Suppressor macrophage treated with lipopolysaccharide for 4 hours (primary cell): ENCODE measurements at regions not wholly inside any gene's neighbourhood (a gene's known extent, or its start where the extent isn't known, plus 50 kb on each side); places are given as distances from the start of the nearest gene placed in this dataset.
"Not testable (repeated sequence)": the region's sequence is repeated elsewhere in the genome, so short reads cannot be mapped to it uniquely, and the experiment has no call there.

ENCODE experiments used
- DNase-seq: peaks from one replicate; pipeline ENCODE4 v3.0.0-alpha.2; 2020

DNA sequence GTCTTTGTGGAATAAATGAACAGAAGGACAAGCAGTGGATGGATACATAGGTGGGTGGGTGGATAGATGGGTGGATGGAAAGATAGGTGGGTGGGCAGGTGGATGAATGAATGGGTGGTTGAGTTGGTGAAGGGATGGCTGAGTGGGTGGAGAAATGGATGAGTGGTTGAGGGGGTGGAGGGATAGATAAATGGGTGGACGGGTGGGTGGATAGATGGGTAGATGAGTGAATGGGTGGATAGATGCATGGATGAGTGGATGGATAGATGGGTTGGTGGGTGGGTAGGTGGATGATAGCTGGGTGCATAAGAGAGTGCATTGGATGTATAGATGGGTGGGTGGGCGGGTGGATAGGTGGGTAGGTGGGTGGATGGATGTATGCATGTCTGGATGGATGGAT, 63.5 kb downstream of the UNC93B1 start:
- DNase-seq, result not testable (repeated sequence)

GRCh38 chr11:67938964-67939363, 64.9 kb downstream of the UNC93B1 start:
- DNase-seq, result not testable (repeated sequence)

GRCh38 chr11:67938371-67938770, 65.5 kb downstream of the UNC93B1 start:
- not testable (repeated sequence) for DNase-seq

DNA sequence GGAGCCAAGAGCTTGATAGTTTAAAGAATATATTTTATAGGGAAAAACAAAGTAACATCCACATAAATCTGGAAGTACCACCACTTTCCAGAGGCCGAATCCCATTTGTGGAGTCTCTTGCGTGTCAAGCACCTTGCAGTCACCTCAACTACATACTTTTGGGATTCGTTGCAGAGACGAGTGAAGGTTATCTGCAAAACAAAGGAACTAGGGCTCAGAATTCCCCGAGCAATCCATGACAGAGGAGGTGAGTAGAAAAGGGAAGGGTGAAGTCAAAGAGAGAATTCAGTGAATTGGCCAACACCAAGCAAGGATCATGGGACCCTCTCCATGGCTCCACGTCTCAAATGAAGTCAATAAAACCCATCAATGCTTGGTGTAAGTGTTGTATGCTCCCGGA, 80.3 kb downstream of the UNC93B1 start:
- not testable (repeated sequence) for DNase-seq

- DNase-seq, result not testable (repeated sequence)
Measured at GRCh38 chr11:67920546-67920945, 83.4 kb downstream of the UNC93B1 start.

- not testable (repeated sequence) for DNase-seq
Measured at GRCh38 chr11:67912184-67912583, 91.7 kb downstream of the UNC93B1 start.

- DNase-seq, result not testable (repeated sequence)
Measured at GRCh38 chr11:67911211-67911610, 92.7 kb downstream of the UNC93B1 start.

DNA sequence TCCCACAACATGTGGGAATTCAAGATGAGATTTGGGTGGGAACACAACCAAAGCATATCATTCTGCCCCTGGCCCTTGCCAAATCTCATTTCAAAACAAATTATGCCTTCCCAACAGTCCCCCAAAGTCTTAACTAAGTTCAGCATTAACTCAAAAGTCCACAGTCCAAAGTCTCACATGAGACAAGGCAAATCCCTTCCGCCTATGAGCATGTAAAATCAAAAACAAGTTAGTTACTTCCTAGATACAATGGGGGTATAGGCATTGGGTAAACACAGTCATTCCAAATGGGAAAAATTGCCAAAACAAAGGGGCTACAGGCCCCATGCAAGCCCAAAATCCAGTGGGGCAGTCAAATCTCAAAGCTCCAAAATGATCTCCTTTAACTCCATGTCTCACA, 93.1 kb downstream of the UNC93B1 start:
- DNase-seq, result not testable (repeated sequence)

DNA sequence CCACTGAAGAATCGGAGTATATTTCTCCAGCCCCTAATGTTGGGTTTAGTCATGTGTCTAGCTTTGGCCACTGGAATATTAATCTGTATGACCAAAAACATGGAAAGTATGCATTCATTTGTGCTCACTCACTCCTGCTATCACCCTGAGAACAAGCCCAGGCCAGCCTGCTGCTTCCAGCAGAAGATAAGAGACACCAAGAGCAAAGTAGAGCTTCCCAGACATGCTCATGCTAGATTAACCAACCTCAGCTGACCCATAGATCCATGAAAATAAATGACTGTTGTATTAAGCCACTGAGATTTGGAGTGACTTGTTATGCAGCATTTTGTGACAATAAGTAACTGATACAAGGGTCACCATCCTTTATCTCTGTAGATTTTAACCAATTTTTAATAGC, 96.9 kb downstream of the UNC93B1 start:
- not testable (repeated sequence) for DNase-seq

- not testable (repeated sequence) for DNase-seq
Measured at GRCh38 chr11:67899462-67899861, 104.4 kb downstream of the UNC93B1 start.

GRCh38 chr11:67893487-67893886, 110.4 kb downstream of the UNC93B1 start:
- DNase-seq, result not testable (repeated sequence)

DNA sequence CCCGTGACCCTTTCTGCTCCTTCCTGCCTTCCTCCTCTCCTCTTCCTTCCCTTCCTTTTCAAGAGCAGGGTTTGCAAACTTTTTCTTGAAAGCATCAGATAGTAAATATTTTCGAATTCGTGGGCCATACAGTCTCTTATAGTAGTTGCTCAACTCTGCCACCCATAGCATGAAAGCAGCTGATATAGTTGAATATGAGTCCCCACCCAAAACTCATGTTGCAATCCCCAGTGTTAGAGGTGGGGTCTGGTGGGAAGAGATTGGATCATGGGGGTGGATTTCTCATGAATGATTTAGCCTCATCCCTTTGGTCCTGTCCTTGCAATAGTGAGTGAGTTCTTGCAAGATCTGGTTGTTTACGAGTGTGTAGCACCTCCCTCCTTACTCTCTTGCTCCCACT, 114.3 kb downstream of the UNC93B1 start:
- DNase-seq, result not testable (repeated sequence)

- DNase-seq, result not testable (repeated sequence)
Measured at GRCh38 chr11:67888056-67888455, 115.8 kb downstream of the UNC93B1 start.

DNA sequence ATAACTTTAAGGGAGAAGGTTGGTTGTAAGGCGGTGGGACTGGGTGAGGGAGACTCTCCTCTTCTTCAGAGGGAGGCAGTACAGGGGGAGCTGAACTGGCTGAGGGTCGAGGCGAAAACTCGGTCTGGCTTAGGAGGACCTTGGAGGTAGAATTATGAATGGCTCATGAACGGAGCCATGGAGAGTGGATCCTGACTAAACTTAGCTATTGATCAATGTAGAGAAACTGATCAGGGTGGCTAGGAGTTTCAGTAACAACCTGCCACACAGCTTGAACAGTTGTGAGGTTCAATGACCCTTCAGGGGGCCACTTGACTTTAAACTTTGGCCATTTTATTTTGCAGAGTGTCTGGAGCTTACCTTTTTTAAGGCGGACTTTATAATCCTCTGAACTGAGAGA, 117.2 kb downstream of the UNC93B1 start:
- not testable (repeated sequence) for DNase-seq

GRCh38 chr11:67886207-67886606, 117.7 kb downstream of the UNC93B1 start:
- not testable (repeated sequence) for DNase-seq

- not testable (repeated sequence) for DNase-seq
Measured at GRCh38 chr11:67885574-67885973, 118.3 kb downstream of the UNC93B1 start.

- not testable (repeated sequence) for DNase-seq
Measured at GRCh38 chr11:67884761-67885558, 118.9 kb downstream of the UNC93B1 start.

DNA sequence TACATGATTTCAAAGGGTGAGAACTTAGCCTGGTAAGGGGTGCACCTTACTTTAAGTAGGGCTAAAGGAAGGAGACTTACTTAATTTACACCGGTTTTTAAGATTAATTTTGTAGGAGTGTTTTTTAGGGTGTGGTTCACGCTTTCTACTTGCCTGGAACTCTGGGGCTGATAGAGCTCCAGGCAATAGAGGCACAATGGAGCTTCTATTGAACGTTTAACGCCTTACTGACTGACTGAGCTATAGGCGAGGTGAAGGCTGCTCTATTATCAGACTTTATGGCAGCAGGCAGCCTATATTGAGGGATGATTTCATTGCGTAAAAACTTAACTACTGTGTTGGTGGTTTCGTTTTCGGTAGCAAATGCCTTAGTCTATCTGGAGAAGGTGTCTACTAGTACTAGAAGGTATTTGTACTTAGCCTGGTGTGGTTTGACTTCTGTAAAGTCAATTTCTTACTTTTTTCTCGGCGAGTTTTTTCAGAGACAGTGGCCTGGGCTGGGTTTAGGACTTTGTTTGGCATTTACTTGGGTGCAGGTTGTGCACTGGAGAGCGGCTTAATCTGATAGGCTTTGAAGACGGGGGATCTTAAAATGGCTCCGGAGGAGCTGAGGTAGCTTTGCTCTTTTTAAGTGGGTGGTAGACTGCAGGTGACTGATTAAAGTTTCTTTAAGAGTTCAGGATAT, 119.7 kb downstream of the UNC93B1 start:
- not testable (repeated sequence) for DNase-seq

GRCh38 chr11:67882304-67882703, 121.6 kb downstream of the UNC93B1 start:
- DNase-seq, result not testable (repeated sequence)

- DNase-seq, result not testable (repeated sequence)
Measured at GRCh38 chr11:67881836-67882235, 122.1 kb downstream of the UNC93B1 start.

DNA sequence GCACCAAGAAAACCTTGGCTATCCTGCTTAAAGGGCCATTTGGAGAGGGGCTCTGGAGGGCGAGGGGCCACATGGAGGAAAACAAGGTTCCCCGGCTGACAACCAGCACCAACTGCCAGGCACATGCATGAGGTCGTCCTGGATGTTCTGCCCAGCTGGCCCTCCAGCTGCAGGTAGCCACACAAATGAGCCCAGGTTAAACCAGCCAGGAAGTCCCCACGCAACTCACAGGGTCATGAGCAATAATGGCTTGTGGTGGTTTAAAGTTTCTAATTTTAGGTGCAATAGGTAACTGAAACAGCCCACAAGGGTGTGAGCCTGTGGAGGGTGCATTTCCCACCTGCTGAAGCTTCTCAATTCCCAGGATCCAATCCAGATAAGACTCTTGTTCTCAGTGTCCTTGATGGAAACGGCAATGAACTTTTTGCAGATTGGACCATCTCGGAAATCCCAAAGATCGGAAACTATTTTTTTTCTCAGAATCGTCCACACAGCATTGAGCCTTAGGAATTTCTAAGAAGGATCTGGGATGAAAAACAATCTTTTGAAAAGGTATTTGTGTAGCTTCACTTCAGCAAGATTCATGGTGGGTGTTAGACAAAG, 123.2 kb downstream of the UNC93B1 start:
- DNase-seq, result not testable (repeated sequence)

DNA sequence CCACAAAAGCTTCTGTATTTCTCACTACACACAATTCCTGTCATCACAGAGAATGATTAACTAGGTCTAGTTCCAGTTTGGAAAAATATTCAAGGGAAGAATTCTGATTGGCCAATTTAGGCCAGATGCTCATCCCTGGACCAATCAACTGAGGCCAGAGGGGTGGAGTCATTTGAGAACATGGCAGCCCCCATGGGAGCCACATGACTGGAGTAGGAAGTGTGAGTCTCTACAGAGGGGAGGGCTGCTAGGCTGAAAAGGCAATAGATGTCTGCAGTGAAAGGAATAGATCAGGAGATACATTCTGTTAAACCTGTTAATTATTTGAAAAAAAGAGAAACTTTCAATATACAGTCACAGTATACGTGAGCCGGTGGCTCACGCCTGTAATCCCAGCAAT, 125.2 kb downstream of the UNC93B1 start:
- DNase-seq, result not testable (repeated sequence)

DNA sequence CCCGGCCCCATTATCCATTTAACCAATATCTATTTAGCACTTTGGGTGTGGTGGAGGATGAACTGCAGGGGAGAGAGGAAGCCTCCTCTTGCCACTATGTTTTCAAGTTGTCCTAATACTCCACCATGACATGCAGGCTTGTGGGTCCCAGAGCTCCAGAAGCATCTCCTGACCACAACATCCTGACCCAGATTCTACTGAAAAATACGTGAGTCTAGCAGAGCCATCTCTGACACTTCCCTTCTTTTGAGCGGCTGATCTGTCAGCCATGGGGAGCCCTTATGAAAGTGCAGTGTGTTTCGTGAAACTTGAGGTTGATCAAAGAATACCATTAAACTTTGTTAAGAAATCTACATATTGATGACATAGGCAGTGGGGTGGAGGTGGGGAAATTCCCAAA, 126.6 kb downstream of the UNC93B1 start:
- DNase-seq, result not testable (repeated sequence)

DNA sequence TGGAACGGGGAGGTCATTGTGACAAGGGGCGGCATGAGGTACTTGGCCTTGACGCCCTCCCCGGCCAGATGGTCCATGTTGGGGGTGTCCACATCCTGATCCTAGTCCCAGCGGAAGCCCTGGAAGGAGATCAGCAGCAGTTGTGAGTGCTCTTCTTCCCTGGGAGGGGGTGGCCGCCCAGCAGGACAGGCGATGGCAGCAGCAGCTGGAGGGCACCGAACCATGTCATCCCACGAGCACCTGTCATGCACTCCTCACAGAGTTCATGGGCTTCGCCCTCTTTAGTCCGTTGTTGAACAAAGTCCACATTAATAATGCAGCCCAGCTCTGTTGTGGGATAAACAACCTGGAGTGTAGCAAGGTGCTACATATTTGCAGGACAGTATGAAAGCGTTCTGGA, 130.7 kb downstream of the UNC93B1 start:
- not testable (repeated sequence) for DNase-seq
